H9 (cell line): ENCODE measurements at regions not wholly inside any gene's neighbourhood (a gene's known extent, or its start where the extent isn't known, plus 50 kb on each side); places are given as distances from the start of the nearest gene placed in this dataset.

ENCODE experiments used
- DNase-seq: peaks from one replicate; pipeline ENCODE4 v3.0.0-alpha.2; 2017
- H2AFZ ChIP-seq: one replicate; pipeline ENCODE4 v1.6.1; 2013; ENCODE audit warnings: mild to moderate bottlenecking, low read length, control low read depth, moderate library complexity
- H2AK5ac ChIP-seq: 2 replicates; pipeline ENCODE4 v1.6.1; 2013; ENCODE audit warnings: low read length, control low read depth, mixed read lengths; ENCODE audit not compliant: insufficient read length
- H2BK120ac ChIP-seq: one replicate; pipeline ENCODE4 v1.6.1; 2013; ENCODE audit warnings: low read depth, mild to moderate bottlenecking, low read length, control low read depth, inconsistent platforms; ENCODE audit not compliant: poor library complexity, severe bottlenecking
- H2BK12ac ChIP-seq: 2 replicates; pipeline ENCODE4 v1.6.1; 2013; ENCODE audit warnings: low read length, control low read depth, mixed read lengths, low read depth; ENCODE audit not compliant: insufficient read length
- H2BK15ac ChIP-seq: 2 replicates; pipeline ENCODE4 v1.6.1; 2013; ENCODE audit warnings: low read depth, low read length, control low read depth
- H2BK20ac ChIP-seq: one replicate; pipeline ENCODE4 v1.6.1; 2013; ENCODE audit warnings: low read depth, mild to moderate bottlenecking, low read length, control low read depth, inconsistent platforms; ENCODE audit not compliant: poor library complexity, severe bottlenecking
- H2BK5ac ChIP-seq: 2 replicates; pipeline ENCODE4 v1.6.1; 2013; ENCODE audit warnings: low read length, control low read depth, mixed read lengths; ENCODE audit not compliant: insufficient read length
- H3K14ac ChIP-seq: 2 replicates; pipeline ENCODE4 v1.6.1; 2013; ENCODE audit warnings: low read length, control low read depth; ENCODE audit not compliant: insufficient read depth
- H3K18ac ChIP-seq: 2 replicates; pipeline ENCODE4 v1.6.1; 2013; ENCODE audit warnings: low read depth, mild to moderate bottlenecking, mixed read lengths, low read length, control low read depth; ENCODE audit not compliant: insufficient read length
- H3K23ac ChIP-seq: 2 replicates; pipeline ENCODE4 v1.6.1; 2013; ENCODE audit warnings: low read length, control low read depth, mixed read lengths, low read depth; ENCODE audit not compliant: insufficient read length
- H3K23me2 ChIP-seq: 2 replicates; pipeline ENCODE4 v1.6.1; 2013; ENCODE audit warnings: low read depth, mild to moderate bottlenecking, mixed read lengths, low read length, control low read depth; ENCODE audit not compliant: insufficient read length, poor library complexity, severe bottlenecking
- H3K27ac ChIP-seq: 2 replicates; pipeline ENCODE4 v1.5.1; 2013; ENCODE audit warnings: low read length, control low read depth, mixed read lengths, low read depth; ENCODE audit not compliant: insufficient read length
- H3K27me3 ChIP-seq: 2 replicates; pipeline ENCODE4 v1.6.1; 2013; ENCODE audit warnings: low read length, control low read depth, inconsistent platforms; ENCODE audit not compliant: insufficient read depth
- H3K4ac ChIP-seq: 2 replicates; pipeline ENCODE4 v1.6.1; 2013; ENCODE audit warnings: low read depth, mild to moderate bottlenecking, control low read depth, inconsistent platforms, low read length, moderate library complexity
- H3K4me1 ChIP-seq: 2 replicates; pipeline ENCODE4 v1.6.1; 2013; ENCODE audit warnings: low read length, control low read depth, inconsistent platforms; ENCODE audit not compliant: insufficient read depth
- H3K4me2 ChIP-seq: 2 replicates; pipeline ENCODE4 v1.6.1; 2013; ENCODE audit warnings: low read length, control low read depth, mixed read lengths; ENCODE audit not compliant: insufficient read length, insufficient read depth
- H3K56ac ChIP-seq: 2 replicates; pipeline ENCODE4 v1.6.1; 2013; ENCODE audit warnings: low read depth, mild to moderate bottlenecking, mixed read lengths, low read length, control low read depth; ENCODE audit not compliant: insufficient read length
- H3K79me1 ChIP-seq: 2 replicates; pipeline ENCODE4 v1.6.1; 2013; ENCODE audit warnings: low read depth, mild to moderate bottlenecking, moderate library complexity, low read length, control low read depth, inconsistent platforms; ENCODE audit not compliant: insufficient read depth, poor library complexity, severe bottlenecking
- H3K79me2 ChIP-seq: 2 replicates; pipeline ENCODE4 v1.6.1; 2013; ENCODE audit warnings: low read length, control low read depth, inconsistent platforms; ENCODE audit not compliant: insufficient read depth
- H3K9ac ChIP-seq: 2 replicates; pipeline ENCODE4 v1.6.1; 2013; ENCODE audit warnings: low read length, control low read depth, mixed read lengths; ENCODE audit not compliant: insufficient read length; ENCODE audit errors: extremely low read depth
- H3K9me3 ChIP-seq: one replicate; pipeline ENCODE4 v1.6.1; 2013; ENCODE audit warnings: low read depth, low read length, inconsistent platforms; ENCODE audit not compliant: control insufficient read depth
- H3T11ph ChIP-seq: one replicate; pipeline ENCODE4 v1.6.1; 2013; ENCODE audit warnings: mild to moderate bottlenecking, low read length, control low read depth, inconsistent platforms
- H4K20me1 ChIP-seq: one replicate; pipeline ENCODE4 v1.6.1; 2013; ENCODE audit not compliant: control insufficient read depth, insufficient read length, insufficient read depth
- H4K5ac ChIP-seq: 2 replicates; pipeline ENCODE4 v1.6.1; 2013; ENCODE audit warnings: low read depth, mild to moderate bottlenecking, mixed read lengths, low read length, control low read depth; ENCODE audit not compliant: insufficient read length
- H4K8ac ChIP-seq: replicated peaks from 2 replicates; pipeline ENCODE4 v1.6.1; 2013; ENCODE audit warnings: low read length, control low read depth, mixed read lengths, low read depth; ENCODE audit not compliant: insufficient read length
- H4K91ac ChIP-seq: 2 replicates; pipeline ENCODE4 v1.6.1; 2013; ENCODE audit warnings: low read depth, mild to moderate bottlenecking, moderate library complexity, mixed read lengths, low read length, control low read depth; ENCODE audit not compliant: insufficient read length
- H3K27ac Mint-ChIP-seq, 3 experiments: 2 replicates in 2 of 3; 3 replicates in 1 of 3; pipeline ENCODE4 v1.8.0; 2020 to 2021; ENCODE audit warnings: mixed read lengths in 3 of 3, mild to moderate bottlenecking in 1 of 3, moderate library complexity in 1 of 3
- H3K27me3 Mint-ChIP-seq: 2 replicates; pipeline ENCODE4 v1.8.0; 2021; ENCODE audit warnings: low read depth, mild to moderate bottlenecking, moderate library complexity, mixed read lengths
- H3K36me3 Mint-ChIP-seq, 3 experiments: 2 replicates in 2 of 3; 3 replicates in 1 of 3; pipeline ENCODE4 v1.8.0; 2020 to 2021; ENCODE audit warnings: low read depth in 3 of 3, mixed read lengths in 3 of 3; ENCODE audit not compliant: insufficient read depth in 1 of 3
- H3K4me1 Mint-ChIP-seq, 2 experiments: 2 replicates each; pipeline ENCODE4 v1.8.0; 2020; ENCODE audit warnings: mixed read lengths in 2 of 2
- H3K4me3 Mint-ChIP-seq, 2 experiments: 2 replicates in 1 of 2; 3 replicates in 1 of 2; pipeline ENCODE4 v1.8.0; 2020 to 2021; ENCODE audit warnings: mild to moderate bottlenecking in 2 of 2, mixed read lengths in 2 of 2, moderate library complexity in 1 of 2
- H3K9me3 Mint-ChIP-seq, 2 experiments: 2 replicates in 1 of 2; 3 replicates in 1 of 2; pipeline ENCODE4 v1.8.0; 2020; ENCODE audit warnings: mild to moderate bottlenecking in 2 of 2, mixed read lengths in 2 of 2, moderate library complexity in 1 of 2
- CTCF ChIP-seq: fragments of 200-600 bp; sonication (generic); conservative IDR thresholded peaks from 3 replicates; pipeline ENCODE4 v1.8.0; 2021; ENCODE audit warnings: antibody characterized with exemption, mild to moderate bottlenecking
- WGBS: extraction: QIAGEN DNeasy Blood & Tissue Kit; methylation state at CpG from one replicate; pipeline ENCODE4 v1.1.7; 2013; ENCODE audit warnings: missing lambda C conversion rate, low lambda C conversion rate, mixed read lengths; ENCODE audit not compliant: insufficient read length; ENCODE audit errors: extremely low coverage; 5-methylcytosine and 5-hydroxymethylcytosine counted together

GRCh38 chr14:65269732-65270131 is 142.8 kb upstream of the FUT8 start:
- Histone ChIP-seq H2AK5ac (no peak overlapping the region), H4K5ac (no peak overlapping the region), H2BK12ac (no peak overlapping the region), H3K9me3 (no peaks in the 10 kb centered on the region), H3K4me1 (no peaks in the 10 kb centered on the region), H4K20me1 (no peaks in the 10 kb centered on the region), H2BK20ac (no peak overlapping the region), H3K23ac (no peak overlapping the region), H2BK5ac (no peak overlapping the region), H3K56ac (no peak overlapping the region), H4K91ac (no peak overlapping the region), H3K79me1 (no peaks in the 10 kb centered on the region), H3K18ac (no peak overlapping the region), H3K9ac (no peak overlapping the region), H3K14ac (no peak overlapping the region), H3K4me2 (no peak overlapping the region), H3K27ac (no peak overlapping the region), H4K8ac (no peak overlapping the region), H3K27me3 (no peaks in the 10 kb centered on the region), H3K79me2 (no peaks in the 10 kb centered on the region), H3K4ac (no peak overlapping the region), H2BK120ac (no peak overlapping the region), H3T11ph (no peak overlapping the region), H2AFZ (no peak overlapping the region), H2BK15ac (no peak overlapping the region), H3K23me2 (no peaks in the 10 kb centered on the region)
- Mint-ChIP-seq H3K27ac (no peak overlapping the region; a peak in 1 of 7 replicates), H3K4me3 (no peak overlapping the region), H3K36me3 (no peaks in the 10 kb centered on the region), H3K4me1 (0 out of 4 replicates have a peak, but pooled peaks cover 0 to 3% of the 10 kb centered on the region in 2 experiments), H3K27me3 (no peaks in the 10 kb centered on the region), H3K9me3 (no peaks in the 10 kb centered on the region)
- whole genome bisulfite sequencing: no CpG with 5 or more reads among the region's 1 CpG
- DNase-seq: no peak
- no peak for TF ChIP-seq CTCF
